Fibroblast of pulmonary artery (primary cell): ENCODE measurements at regions not wholly inside any gene's neighbourhood (a gene's known extent, or its start where the extent isn't known, plus 50 kb on each side); places are given as distances from the start of the nearest gene placed in this dataset.

Experiments used
- DNase-seq: peaks from one replicate; pipeline ENCODE4 v3.0.0-alpha.2; 2010; ENCODE audit warnings: low read depth
- H3K4me3 ChIP-seq: replicated peaks from 2 replicates; pipeline ENCODE4 v1.5.1; 2011; ENCODE audit warnings: low read depth, mild to moderate bottlenecking, control low read depth, low read length, moderate library complexity
- TF ChIP-seq, protein P1 (sequence below): IDR thresholded peaks from 2 replicates; pipeline ENCODE4 v1.5.1; 2011; ENCODE audit warnings: mild to moderate bottlenecking, control low read depth, low read length, inconsistent platforms; ENCODE audit errors: missing control alignments

- DNase-seq: no peak
- TF ChIP-seq, protein P1, sequence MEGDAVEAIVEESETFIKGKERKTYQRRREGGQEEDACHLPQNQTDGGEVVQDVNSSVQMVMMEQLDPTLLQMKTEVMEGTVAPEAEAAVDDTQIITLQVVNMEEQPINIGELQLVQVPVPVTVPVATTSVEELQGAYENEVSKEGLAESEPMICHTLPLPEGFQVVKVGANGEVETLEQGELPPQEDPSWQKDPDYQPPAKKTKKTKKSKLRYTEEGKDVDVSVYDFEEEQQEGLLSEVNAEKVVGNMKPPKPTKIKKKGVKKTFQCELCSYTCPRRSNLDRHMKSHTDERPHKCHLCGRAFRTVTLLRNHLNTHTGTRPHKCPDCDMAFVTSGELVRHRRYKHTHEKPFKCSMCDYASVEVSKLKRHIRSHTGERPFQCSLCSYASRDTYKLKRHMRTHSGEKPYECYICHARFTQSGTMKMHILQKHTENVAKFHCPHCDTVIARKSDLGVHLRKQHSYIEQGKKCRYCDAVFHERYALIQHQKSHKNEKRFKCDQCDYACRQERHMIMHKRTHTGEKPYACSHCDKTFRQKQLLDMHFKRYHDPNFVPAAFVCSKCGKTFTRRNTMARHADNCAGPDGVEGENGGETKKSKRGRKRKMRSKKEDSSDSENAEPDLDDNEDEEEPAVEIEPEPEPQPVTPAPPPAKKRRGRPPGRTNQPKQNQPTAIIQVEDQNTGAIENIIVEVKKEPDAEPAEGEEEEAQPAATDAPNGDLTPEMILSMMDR: no peak
- no peak overlapping the region for H3K4me3 ChIP-seq
Measured at GRCh38 chr11:28393348-28393747, 285.2 kb downstream of the METTL15 start.

GRCh38 chr11:28384418-28384817 lies 276.2 kb downstream of the METTL15 start:
- no peak overlapping the region for H3K4me3 ChIP-seq
- TF ChIP-seq, protein P1: no peak
- peak; percentile 73 for DNase-seq

GRCh38 chr11:28383456-28383855 lies 275.3 kb downstream of the METTL15 start:
- DNase-seq: no peak
- TF ChIP-seq, protein P1: no peak
- H3K4me3 ChIP-seq: no peak overlapping the region
